Smooth muscle cell (in vitro differentiated cells): ENCODE measurements at regions not wholly inside any gene's neighbourhood (a gene's known extent, or its start where the extent isn't known, plus 50 kb on each side); places are given as distances from the start of the nearest gene placed in this dataset.

Experiments used
- DNase-seq: peaks from one replicate; lab custom pipeline; 2025; ENCODE audit not compliant: unreplicated experiment; lab: John Stamatoyannopoulos, UW
- H2AFZ ChIP-seq: fragments of 200-600 bp; sonication (generic); 2 replicates; pipeline ENCODE4 v1.6.0; 2016; ENCODE audit warnings: antibody characterized with exemption, low read depth, mild to moderate bottlenecking
- H3F3A ChIP-seq: fragments of 200-600 bp; sonication (generic); 2 replicates; pipeline ENCODE4 v1.6.0; 2017; ENCODE audit warnings: antibody characterized with exemption, low read depth
- H3K27ac ChIP-seq: fragments of 200-600 bp; sonication (generic); 2 replicates; pipeline ENCODE4 v1.5.1; 2016; ENCODE audit warnings: low read depth, mild to moderate bottlenecking
- H3K27me3 ChIP-seq: fragments of 200-600 bp; sonication (generic); 2 replicates; pipeline ENCODE4 v1.6.1; 2016; ENCODE audit warnings: low read depth, mild to moderate bottlenecking
- H3K36me3 ChIP-seq: fragments of 200-600 bp; sonication (generic); 2 replicates; pipeline ENCODE4 v1.5.1; 2016; ENCODE audit warnings: low read depth
- H3K4me1 ChIP-seq: fragments of 200-600 bp; sonication (generic); 2 replicates; pipeline ENCODE4 v1.5.1; 2016; ENCODE audit warnings: low read depth
- H3K4me2 ChIP-seq: fragments of 200-600 bp; sonication (generic); 2 replicates; pipeline ENCODE4 v1.6.0; 2016; ENCODE audit warnings: mild to moderate bottlenecking
- H3K4me3 ChIP-seq: fragments of 200-600 bp; sonication (generic); 2 replicates; pipeline ENCODE4 v1.5.1; 2016; ENCODE audit warnings: mild to moderate bottlenecking
- H3K79me2 ChIP-seq: fragments of 200-600 bp; sonication (generic); 2 replicates; pipeline ENCODE4 v1.6.0; 2016; ENCODE audit warnings: low read depth, mild to moderate bottlenecking
- H3K9ac ChIP-seq: fragments of 200-600 bp; sonication (generic); 2 replicates; pipeline ENCODE4 v1.6.0; 2016; ENCODE audit warnings: low read depth
- H3K9me3 ChIP-seq: fragments of 200-600 bp; sonication (generic); replicated peaks from 2 replicates; pipeline ENCODE4 v1.5.1; 2016; ENCODE audit warnings: low read depth
- H4K20me1 ChIP-seq: fragments of 200-600 bp; sonication (generic); 2 replicates; pipeline ENCODE4 v1.6.0; 2016; ENCODE audit warnings: low read depth
- CTCF ChIP-seq: fragments of 200-600 bp; sonication (generic); IDR thresholded peaks from 2 replicates; pipeline ENCODE4 v1.5.1; 2017; ENCODE audit warnings: borderline replicate concordance, mild to moderate bottlenecking, antibody characterized with exemption; ENCODE audit not compliant: insufficient read depth, poor library complexity, severe bottlenecking
- WGBS: methylation state at CpG from one replicate; pipeline ENCODE4 v1.1.7; 2016; ENCODE audit warnings: low lambda C conversion rate; 5-methylcytosine and 5-hydroxymethylcytosine counted together

GRCh38 chr5:135230251-135230925, 168.6 kb downstream of the MACROH2A1 start:
- no peak for TF ChIP-seq CTCF
- no peaks in the 10 kb centered on the region for H3F3A ChIP-seq
- H3K79me2 ChIP-seq = no peaks in the 10 kb centered on the region
- no peak for DNase-seq
- no peaks in the 10 kb centered on the region for H4K20me1 ChIP-seq
- H3K27me3 ChIP-seq = no peaks in the 10 kb centered on the region
- no peak overlapping the region for H3K9ac ChIP-seq
- H2AFZ ChIP-seq = no peak overlapping the region
- no peaks in the 10 kb centered on the region for H3K9me3 ChIP-seq
- WGBS = 72% methylated on average over 12 of the region's 12 CpGs
- no peaks in the 10 kb centered on the region for H3K36me3 ChIP-seq
- no peak overlapping the region for H3K4me2 ChIP-seq
- H3K4me3 ChIP-seq = no peak overlapping the region
- H3K27ac ChIP-seq = peak overlapping the region; percentile 8
- peaks cover 11% of the 10 kb centered on the region for H3K4me1 ChIP-seq

GRCh38 chr5:135229679-135230132, 169.3 kb downstream of the MACROH2A1 start:
- H3K9ac ChIP-seq = no peak overlapping the region
- no peak for TF ChIP-seq CTCF
- H3F3A ChIP-seq = no peaks in the 10 kb centered on the region
- no peak overlapping the region for H3K27ac ChIP-seq
- WGBS = 90% methylated on average over 4 of the region's 4 CpGs
- no peaks in the 10 kb centered on the region for H3K79me2 ChIP-seq
- no peak for DNase-seq
- no peak overlapping the region for H2AFZ ChIP-seq
- no peaks in the 10 kb centered on the region for H3K27me3 ChIP-seq
- H3K9me3 ChIP-seq = no peaks in the 10 kb centered on the region
- no peak overlapping the region for H3K4me2 ChIP-seq
- H4K20me1 ChIP-seq = no peaks in the 10 kb centered on the region
- peaks cover 11% of the 10 kb centered on the region for H3K4me1 ChIP-seq
- no peaks in the 10 kb centered on the region for H3K36me3 ChIP-seq
- no peak overlapping the region for H3K4me3 ChIP-seq

GRCh38 chr5:135229122-135229521, 169.9 kb downstream of the MACROH2A1 start:
- Histone ChIP-seq H3K79me2 (no peaks in the 10 kb centered on the region), H3F3A (no peaks in the 10 kb centered on the region), H3K4me1 (peaks cover 11% of the 10 kb centered on the region), H3K27me3 (no peaks in the 10 kb centered on the region), H2AFZ (no peak overlapping the region), H3K27ac (no peak overlapping the region), H4K20me1 (no peaks in the 10 kb centered on the region), H3K36me3 (no peaks in the 10 kb centered on the region), H3K9ac (no peak overlapping the region), H3K9me3 (no peaks in the 10 kb centered on the region), H3K4me2 (no peak overlapping the region), H3K4me3 (no peak overlapping the region)
- no peak for DNase-seq
- WGBS = 97% methylated on average over 2 of the region's 2 CpGs
- no peak for TF ChIP-seq CTCF

GRCh38 chr5:135228222-135228621, 170.8 kb downstream of the MACROH2A1 start:
- Histone ChIP-seq H3K36me3 (no peaks in the 10 kb centered on the region), H3K79me2 (no peaks in the 10 kb centered on the region), H2AFZ (no peak overlapping the region), H3K4me3 (no peak overlapping the region), H3K9me3 (no peaks in the 10 kb centered on the region), H3K27me3 (no peaks in the 10 kb centered on the region), H4K20me1 (no peaks in the 10 kb centered on the region), H3K4me2 (no peak overlapping the region), H3K4me1 (peaks cover 11% of the 10 kb centered on the region), H3K9ac (no peak overlapping the region), H3K27ac (no peak overlapping the region), H3F3A (no peaks in the 10 kb centered on the region)
- no peak for DNase-seq
- WGBS = 85% methylated on average over 1 of the region's 1 CpG
- TF ChIP-seq CTCF = no peak
